Keratinocyte (primary cell): ENCODE measurements at regions not wholly inside any gene's neighbourhood (a gene's known extent, or its start where the extent isn't known, plus 50 kb on each side); places are given as distances from the start of the nearest gene placed in this dataset.

Source experiments
- DNase-seq: peaks from one replicate; pipeline ENCODE4 v3.0.0-alpha.2; 2011; ENCODE audit warnings: low read depth, missing footprints, low spot score
- FAIRE-seq: peaks from 2 replicates; lab custom pipeline; 2011; peaks lifted over from hg19 to GRCh38; lab: Jason Lieb, UNC
- H2AFZ ChIP-seq: 2 replicates; pipeline ENCODE4 v1.6.0; 2012; ENCODE audit warnings: low read length, control low read depth, inconsistent platforms; ENCODE audit not compliant: control insufficient read depth
- H3K27ac ChIP-seq: 2 replicates; pipeline ENCODE4 v1.5.1; 2011; ENCODE audit warnings: low read length; ENCODE audit not compliant: control insufficient read depth, insufficient read depth
- H3K27me3 ChIP-seq: 3 replicates; pipeline ENCODE4 v1.6.0; 2011; ENCODE audit warnings: low read length; ENCODE audit not compliant: control insufficient read depth, insufficient read depth; ENCODE audit errors: extremely low read depth
- H3K36me3 ChIP-seq, 2 experiments: 2 replicates in 1 of 2; 3 replicates in 1 of 2; pipeline ENCODE4 v1.5.1; 2011; ENCODE audit warnings: low read length in 2 of 2, mild to moderate bottlenecking in 1 of 2; ENCODE audit not compliant: control insufficient read depth in 2 of 2, insufficient read depth in 2 of 2; ENCODE audit errors: extremely low read depth in 1 of 2
- H3K4me1 ChIP-seq: 3 replicates; pipeline ENCODE4 v1.5.1; 2011; ENCODE audit warnings: low read length; ENCODE audit not compliant: control insufficient read depth, insufficient read depth; ENCODE audit errors: extremely low read depth
- H3K4me2 ChIP-seq: 3 replicates; pipeline ENCODE4 v1.6.0; 2011; ENCODE audit warnings: low read depth, low read length; ENCODE audit not compliant: control insufficient read depth, insufficient read depth; ENCODE audit errors: extremely low read depth
- H3K4me3 ChIP-seq, 3 experiments: fragments of 200-600 bp in 1 of 3; sonication (generic) in 1 of 3; 2 replicates in 2 of 3; 3 replicates in 1 of 3; pipeline ENCODE4 v1.5.1; 2011 to 2016; ENCODE audit warnings: low read length in 3 of 3, mild to moderate bottlenecking in 3 of 3, control low read depth in 2 of 3, inconsistent platforms in 1 of 3, low read depth in 1 of 3, mixed read lengths in 1 of 3, mixed run types in 1 of 3, moderate library complexity in 1 of 3; ENCODE audit not compliant: control insufficient read depth in 2 of 3, insufficient read depth in 2 of 3; ENCODE audit errors: extremely low read depth in 1 of 3
- H3K79me2 ChIP-seq: 2 replicates; pipeline ENCODE4 v1.6.0; 2012; ENCODE audit warnings: low read length; ENCODE audit not compliant: control insufficient read depth, insufficient read depth
- H3K9ac ChIP-seq: 3 replicates; pipeline ENCODE4 v1.6.0; 2011; ENCODE audit warnings: low read length; ENCODE audit not compliant: control insufficient read depth, insufficient read depth; ENCODE audit errors: extremely low read depth
- H3K9me1 ChIP-seq: 3 replicates; pipeline ENCODE4 v1.6.0; 2011; ENCODE audit warnings: low read length; ENCODE audit not compliant: control insufficient read depth, insufficient read depth; ENCODE audit errors: extremely low read depth
- H3K9me3 ChIP-seq: 2 replicates; pipeline ENCODE4 v1.5.1; 2012; ENCODE audit warnings: low read depth, low read length; ENCODE audit not compliant: control insufficient read depth
- H4K20me1 ChIP-seq: 3 replicates; pipeline ENCODE4 v1.6.0; 2011; ENCODE audit warnings: low read length; ENCODE audit not compliant: control insufficient read depth, insufficient read depth; ENCODE audit errors: extremely low read depth
- CTCF ChIP-seq, 3 experiments: IDR thresholded peaks in 1 of 3; conservative IDR thresholded peaks in 1 of 3; optimal IDR thresholded peaks in 1 of 3; 2 replicates in 2 of 3; 3 replicates in 1 of 3; pipeline versions ENCODE3 to v1.5.1; 2011; ENCODE audit warnings: low read length in 3 of 3, mild to moderate bottlenecking in 3 of 3, moderate library complexity in 2 of 3, control low read depth in 1 of 3, inconsistent platforms in 1 of 3; ENCODE audit not compliant: insufficient read depth in 2 of 3; ENCODE audit errors: extremely low read depth in 1 of 3
- EZH2 ChIP-seq: IDR thresholded peaks from one replicate; pipeline ENCODE4 v1.6.1; 2012; ENCODE audit warnings: inconsistent platforms, mild to moderate bottlenecking, low read length, moderate library complexity
- dilution Hi-C: fragments of 300-500 bp; cut with MboI; formaldehyde crosslinking; loops from one replicate; pipeline ENCODE4 v1.7.0; 2020; ENCODE audit warnings: low sequenced_read_pairs; ENCODE audit not compliant: extremely low pct_ligation_motif_present

- Histone ChIP-seq H3K79me2 (no peaks in the 10 kb centered on the region), H3K4me3 (no peak overlapping the region), H3K9ac (no peak overlapping the region), H3K27ac (no peak overlapping the region), H2AFZ (no peak overlapping the region), H3K9me3 (no peaks in the 10 kb centered on the region), H3K4me1 (no peaks in the 10 kb centered on the region), H3K4me2 (no peak overlapping the region), H3K27me3 (no peaks in the 10 kb centered on the region), H4K20me1 (no peaks in the 10 kb centered on the region), H3K36me3 (no peaks in the 10 kb centered on the region), H3K9me1 (no peaks in the 10 kb centered on the region)
- DNase-seq (no peak), FAIRE-seq (no peak)
- dilution Hi-C loops = no loop called here
- TF ChIP-seq EZH2 = no peak
- no peak for TF ChIP-seq CTCF (optimal IDR thresholded peaks at IDR 0.05 in 1 of 3, IDR thresholded peaks at IDR 0.05 in 1 of 3, conservative IDR thresholded peaks at IDR 0.05 in 1 of 3; ENCODE audit: extremely low read depth in 1 of 3, insufficient read depth in 2 of 3, low read length in 3 of 3)
Measured at GRCh38 chr1:98078596-98078995, 157.8 kb upstream of the DPYD start.

- TF ChIP-seq CTCF (optimal IDR thresholded peaks at IDR 0.05 in 1 of 3, IDR thresholded peaks at IDR 0.05 in 1 of 3, conservative IDR thresholded peaks at IDR 0.05 in 1 of 3; ENCODE audit: extremely low read depth in 1 of 3, insufficient read depth in 2 of 3, low read length in 3 of 3) = no peak
- TF ChIP-seq EZH2 = no peak
- no peak overlapping the region for H3K4me3 ChIP-seq
- no peak for DNase-seq
- no peaks in the 10 kb centered on the region for H4K20me1 ChIP-seq
- dilution Hi-C loops = no loop called here
- no peak overlapping the region for H3K4me2 ChIP-seq
- no peaks in the 10 kb centered on the region for H3K4me1 ChIP-seq
- no peaks in the 10 kb centered on the region for H3K36me3 ChIP-seq
- H3K27ac ChIP-seq = no peak overlapping the region
- no peaks in the 10 kb centered on the region for H3K27me3 ChIP-seq
- no peak overlapping the region for H3K9ac ChIP-seq
- no peaks in the 10 kb centered on the region for H3K9me3 ChIP-seq
- H2AFZ ChIP-seq = no peak overlapping the region
- H3K79me2 ChIP-seq = no peaks in the 10 kb centered on the region
- no peaks in the 10 kb centered on the region for H3K9me1 ChIP-seq
- no peak for FAIRE-seq
Measured at GRCh38 chr1:98077691-98078090, 156.9 kb upstream of the DPYD start.
